ENCODE measurements at regions not wholly inside any gene's neighbourhood (a gene's known extent, or its start where the extent isn't known, plus 50 kb on each side); places are given as distances from the start of the nearest gene placed in this dataset.

DNA sequence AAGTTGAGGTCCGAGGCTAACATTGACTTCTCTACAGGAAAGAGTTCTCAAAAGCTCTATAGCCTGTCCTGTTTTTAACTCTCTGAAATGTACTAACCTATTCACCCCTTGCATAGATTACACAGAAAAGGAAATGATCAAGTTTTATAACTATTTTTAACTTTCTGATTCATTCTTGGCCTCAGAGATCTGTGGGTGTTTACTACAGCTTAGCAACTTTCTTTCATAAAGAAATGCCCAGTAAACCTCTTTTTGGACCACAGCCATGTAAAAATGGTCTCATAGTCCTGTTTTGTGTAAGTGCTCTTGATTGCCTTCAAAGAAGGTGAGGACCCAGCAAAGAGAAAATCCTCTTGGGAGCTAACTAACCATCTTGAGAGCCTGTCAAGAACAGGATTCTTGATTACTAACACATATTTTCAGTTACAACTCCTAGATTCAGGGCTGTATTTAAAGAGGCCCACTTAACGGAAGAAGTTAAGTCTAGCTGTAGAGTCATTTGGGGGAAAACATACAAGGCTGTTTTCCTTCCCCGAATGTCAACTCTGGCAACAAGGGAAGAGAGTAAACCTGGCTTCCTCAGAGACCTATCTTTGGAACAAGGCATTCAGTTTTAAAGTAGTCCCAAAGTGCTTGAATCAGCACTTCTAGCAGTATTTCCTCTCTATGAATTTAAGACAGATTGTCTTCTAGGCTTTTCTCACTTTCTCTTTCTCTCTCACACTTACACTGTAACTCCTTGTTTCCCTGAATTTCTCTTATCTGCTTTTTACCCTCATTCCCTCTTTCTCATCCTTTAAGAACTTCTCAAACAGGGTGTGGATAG is 78.2 kb downstream of the IL21 start:
- TF ChIP-seq, protein P1, sequence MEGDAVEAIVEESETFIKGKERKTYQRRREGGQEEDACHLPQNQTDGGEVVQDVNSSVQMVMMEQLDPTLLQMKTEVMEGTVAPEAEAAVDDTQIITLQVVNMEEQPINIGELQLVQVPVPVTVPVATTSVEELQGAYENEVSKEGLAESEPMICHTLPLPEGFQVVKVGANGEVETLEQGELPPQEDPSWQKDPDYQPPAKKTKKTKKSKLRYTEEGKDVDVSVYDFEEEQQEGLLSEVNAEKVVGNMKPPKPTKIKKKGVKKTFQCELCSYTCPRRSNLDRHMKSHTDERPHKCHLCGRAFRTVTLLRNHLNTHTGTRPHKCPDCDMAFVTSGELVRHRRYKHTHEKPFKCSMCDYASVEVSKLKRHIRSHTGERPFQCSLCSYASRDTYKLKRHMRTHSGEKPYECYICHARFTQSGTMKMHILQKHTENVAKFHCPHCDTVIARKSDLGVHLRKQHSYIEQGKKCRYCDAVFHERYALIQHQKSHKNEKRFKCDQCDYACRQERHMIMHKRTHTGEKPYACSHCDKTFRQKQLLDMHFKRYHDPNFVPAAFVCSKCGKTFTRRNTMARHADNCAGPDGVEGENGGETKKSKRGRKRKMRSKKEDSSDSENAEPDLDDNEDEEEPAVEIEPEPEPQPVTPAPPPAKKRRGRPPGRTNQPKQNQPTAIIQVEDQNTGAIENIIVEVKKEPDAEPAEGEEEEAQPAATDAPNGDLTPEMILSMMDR (conservative IDR thresholded peaks at IDR 0.05; ENCODE audit: low read depth, low read length) = no peak
- TF ChIP-seq EZH2 (IDR thresholded peaks at IDR 0.05; ENCODE audit: low read length, unreplicated experiment) = no peak
